GM18861 (cell line): ENCODE measurements at regions not wholly inside any gene's neighbourhood (a gene's known extent, or its start where the extent isn't known, plus 50 kb on each side); places are given as distances from the start of the nearest gene placed in this dataset.

Experiments used
- ATAC-seq: cut with Tn5 transposase; IDR thresholded peaks from one replicate; pipeline ENCODE4 v1.9.1; 2021; ENCODE audit not compliant: unreplicated experiment

DNA sequence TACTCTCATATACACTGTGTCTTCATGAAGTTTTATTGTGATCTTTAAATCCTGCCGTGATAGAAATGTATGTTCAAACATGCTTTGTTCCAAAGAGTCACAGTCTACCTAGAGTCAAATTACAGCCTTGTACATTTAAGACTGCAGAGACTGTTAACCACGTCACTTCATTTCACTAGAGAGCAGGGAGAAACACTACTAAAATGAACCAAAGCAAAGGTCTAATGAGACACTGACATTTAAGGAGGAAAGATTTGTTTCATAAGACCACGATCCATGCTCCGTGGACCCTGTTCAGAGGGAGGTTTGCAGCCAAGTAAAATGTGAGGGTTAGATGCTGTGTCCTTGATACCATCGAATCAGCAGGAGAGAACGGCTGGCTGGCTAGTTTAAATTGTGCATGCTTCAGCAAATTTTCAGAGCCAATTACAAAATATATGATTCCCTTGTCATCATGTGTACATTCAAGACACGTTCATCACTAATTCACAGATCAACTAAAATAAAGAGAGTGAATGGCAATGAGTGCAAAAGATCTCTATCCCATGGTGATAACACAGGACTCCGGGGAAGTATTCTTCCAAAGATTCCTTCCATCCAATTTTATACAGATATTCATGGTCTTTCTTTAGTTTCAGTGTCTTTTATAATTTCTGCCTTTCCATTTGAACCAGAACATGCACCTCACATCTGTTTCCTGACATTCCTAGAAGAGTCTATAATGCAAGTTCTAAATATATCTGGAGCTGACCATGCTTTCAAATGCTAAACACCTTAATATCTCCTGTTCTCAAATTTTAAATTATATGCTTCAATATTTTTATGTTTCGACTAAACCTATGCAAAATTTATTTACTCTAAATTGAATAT is 960.9 kb upstream of the FAT3 start:
- no peak for ATAC-seq

GRCh38 chr11:91261513-91261912 is 963.1 kb upstream of the FAT3 start:
- ATAC-seq, result no peak

GRCh38 chr11:91258876-91259275 is 965.7 kb upstream of the FAT3 start:
- no peak for ATAC-seq

- no peak for ATAC-seq
Measured at GRCh38 chr11:91257667-91258066, 967.0 kb upstream of the FAT3 start.

GRCh38 chr11:91248199-91248807 is 976.3 kb upstream of the FAT3 start:
- ATAC-seq, result peak; percentile 52

GRCh38 chr11:91247009-91247735 is 977.4 kb upstream of the FAT3 start:
- ATAC-seq, result no peak

GRCh38 chr11:91244912-91245311 is 979.7 kb upstream of the FAT3 start:
- ATAC-seq, result no peak

GRCh38 chr11:91243630-91244029 is 981.0 kb upstream of the FAT3 start:
- no peak for ATAC-seq

GRCh38 chr11:91243051-91243450 is 981.6 kb upstream of the FAT3 start:
- ATAC-seq, result no peak

- no peak for ATAC-seq
Measured at GRCh38 chr11:91241226-91241625, 983.4 kb upstream of the FAT3 start.

DNA sequence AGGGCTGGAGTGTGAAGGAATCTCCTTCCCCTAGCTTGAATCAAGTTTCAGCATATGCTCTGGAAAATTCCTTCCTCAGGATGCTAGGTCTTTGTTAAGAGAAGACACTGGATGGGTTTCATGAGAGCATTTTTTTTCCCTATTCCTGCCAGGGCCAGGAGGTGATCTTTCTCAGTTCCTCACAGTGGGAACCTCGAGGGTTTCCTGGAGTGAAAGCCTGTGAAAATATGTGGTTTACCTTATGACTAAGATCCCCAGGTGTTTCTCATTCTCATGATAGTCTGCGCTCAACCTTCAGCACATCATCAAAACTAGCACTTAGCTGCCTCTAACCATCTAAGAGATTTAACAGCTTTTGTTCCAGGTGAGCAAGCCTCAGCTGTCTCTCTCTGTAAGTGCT is 985.3 kb upstream of the FAT3 start:
- no peak for ATAC-seq

- no peak for ATAC-seq
Measured at GRCh38 chr11:91231226-91231625, 993.4 kb upstream of the FAT3 start.

- ATAC-seq, result no peak
Measured at GRCh38 chr11:91230647-91231046, 994.0 kb upstream of the FAT3 start.

DNA sequence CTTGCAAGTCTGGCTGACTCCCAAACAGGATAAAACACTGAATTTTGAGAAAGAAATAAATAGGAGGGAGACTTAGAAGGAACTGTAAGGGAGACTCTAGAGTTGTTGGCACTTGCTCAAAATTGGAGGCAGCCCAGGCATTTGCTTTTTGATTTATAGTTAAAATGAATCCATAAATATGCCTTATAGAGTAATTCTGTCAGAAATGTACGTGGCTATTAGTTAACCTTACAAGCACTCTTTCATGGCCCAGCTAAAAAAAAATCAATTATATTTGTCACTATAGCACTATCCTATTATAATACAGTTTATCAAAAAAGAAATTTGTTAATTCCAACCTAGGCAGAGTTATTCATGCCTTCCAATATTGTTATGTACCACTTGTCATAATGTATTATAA is 1000.0 kb upstream of the CHORDC1 start:
- no peak for ATAC-seq

DNA sequence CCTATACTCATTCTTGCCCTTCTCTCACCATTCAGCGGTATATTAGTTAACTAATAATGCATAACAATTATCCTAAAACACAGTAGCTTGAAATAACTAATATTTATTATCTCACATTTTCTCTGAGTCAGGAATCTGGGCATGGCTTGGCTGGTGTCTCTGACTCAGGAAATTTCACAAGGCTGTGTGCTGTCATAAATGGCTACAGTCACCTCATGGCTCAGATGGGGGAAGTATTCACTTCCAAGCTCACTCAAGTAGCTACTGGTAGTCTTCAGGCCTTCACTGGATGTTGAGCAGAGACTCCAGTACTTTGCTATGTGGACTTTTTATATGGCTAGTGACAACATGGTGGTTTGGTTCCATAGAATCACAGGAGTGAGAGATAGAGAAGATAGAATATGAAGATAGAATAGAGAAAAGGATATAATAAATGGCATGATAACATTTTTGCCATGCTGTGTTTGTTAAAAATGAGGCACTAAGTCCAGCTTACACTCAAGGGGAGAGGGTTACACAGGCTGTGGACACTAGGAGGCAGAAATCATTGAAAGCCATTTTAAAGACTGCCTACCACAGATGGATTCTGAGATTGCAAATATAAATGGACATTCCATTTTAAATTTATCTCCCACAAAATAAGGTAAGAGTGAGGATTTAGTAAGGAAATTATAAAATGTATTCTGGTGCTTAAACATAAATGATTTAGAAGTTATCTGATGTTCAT is 997.8 kb upstream of the CHORDC1 start:
- ATAC-seq, result no peak

GRCh38 chr11:91219535-91219934 is 996.7 kb upstream of the CHORDC1 start:
- no peak for ATAC-seq

DNA sequence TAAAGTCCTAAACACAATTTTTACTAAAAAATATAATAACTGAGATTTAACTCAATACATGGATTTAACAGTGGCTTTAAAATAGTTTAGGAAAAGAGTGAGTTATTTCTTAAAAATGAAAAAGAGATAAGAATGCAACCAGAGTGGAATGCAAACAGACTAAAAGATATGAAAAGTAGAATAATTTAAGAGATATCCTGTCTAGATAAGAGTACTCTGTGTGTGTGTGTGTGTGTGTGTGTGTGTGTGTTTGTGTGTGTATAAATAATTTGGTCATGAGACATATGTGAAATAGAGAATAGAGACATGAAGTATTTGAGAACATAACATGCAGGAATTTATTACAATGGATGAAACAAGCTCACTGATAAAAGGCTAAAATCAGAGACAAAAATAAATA is 986.9 kb upstream of the CHORDC1 start:
- ATAC-seq, result no peak

- ATAC-seq, result no peak
Measured at GRCh38 chr11:91209306-91209705, 986.5 kb upstream of the CHORDC1 start.

GRCh38 chr11:91199866-91200265 is 977.0 kb upstream of the CHORDC1 start:
- ATAC-seq, result no peak

DNA sequence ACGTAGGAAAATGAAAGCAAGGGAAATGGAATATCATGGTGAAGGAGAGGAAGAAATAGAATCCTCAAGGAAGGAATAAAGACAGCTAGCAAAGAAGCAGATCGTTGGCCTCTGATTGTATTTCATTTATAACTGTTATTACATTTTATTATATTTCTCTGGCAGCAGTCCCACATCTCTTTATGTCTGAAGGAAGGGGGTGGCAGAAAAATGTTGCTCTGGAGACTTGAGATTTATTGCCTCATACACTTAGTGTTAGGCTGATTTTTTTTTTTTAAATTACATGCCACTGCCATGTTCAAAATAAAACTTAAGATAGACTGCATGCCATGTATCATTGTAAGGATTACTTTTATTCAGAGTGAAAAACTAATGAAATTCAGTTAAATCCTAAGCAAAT is 971.7 kb upstream of the CHORDC1 start:
- ATAC-seq, result no peak

DNA sequence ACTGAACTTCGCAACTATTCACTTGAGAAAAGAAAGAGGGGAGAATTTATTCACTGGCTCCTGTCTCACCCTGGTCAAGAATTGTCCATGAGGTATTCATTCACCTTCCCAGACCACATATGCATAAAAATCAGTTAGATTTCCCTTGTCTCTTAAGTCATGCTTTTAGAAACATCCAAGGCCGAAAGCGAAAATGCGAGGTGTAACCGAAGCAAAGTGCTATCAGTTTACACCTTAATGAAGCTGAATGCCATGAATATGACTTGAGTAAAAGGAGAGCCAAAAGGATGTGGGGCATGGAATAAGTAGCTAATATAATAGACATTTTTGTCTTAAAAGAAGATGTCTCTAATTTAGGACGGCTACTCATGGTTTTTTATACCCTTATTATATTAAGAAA is 965.6 kb upstream of the CHORDC1 start:
- ATAC-seq, result no peak
